PC-9 (cell line): ENCODE measurements at regions not wholly inside any gene's neighbourhood (a gene's known extent, or its start where the extent isn't known, plus 50 kb on each side); places are given as distances from the start of the nearest gene placed in this dataset.

Source experiments
- CTCF ChIP-seq: fragments of 200-600 bp; sonication (generic); conservative IDR thresholded peaks from 2 replicates; pipeline ENCODE4 v1.6.1; 2017; ENCODE audit warnings: mixed run types, antibody characterized with exemption, mild to moderate bottlenecking, moderate library complexity
- EZH2 ChIP-seq: fragments of 200-600 bp; sonication (generic); IDR thresholded peaks from 2 replicates; pipeline ENCODE4 v1.8.0; 2017; ENCODE audit warnings: antibody characterized with exemption, low read depth

GRCh38 chr20:5448449-5449118 lies 131.8 kb upstream of the PROKR2 start:
- TF ChIP-seq EZH2, result no peak
- TF ChIP-seq CTCF, result peak; percentile 82
